ENCODE measurements at regions not wholly inside any gene's neighbourhood (a gene's known extent, or its start where the extent isn't known, plus 50 kb on each side); places are given as distances from the start of the nearest gene placed in this dataset.

DNA sequence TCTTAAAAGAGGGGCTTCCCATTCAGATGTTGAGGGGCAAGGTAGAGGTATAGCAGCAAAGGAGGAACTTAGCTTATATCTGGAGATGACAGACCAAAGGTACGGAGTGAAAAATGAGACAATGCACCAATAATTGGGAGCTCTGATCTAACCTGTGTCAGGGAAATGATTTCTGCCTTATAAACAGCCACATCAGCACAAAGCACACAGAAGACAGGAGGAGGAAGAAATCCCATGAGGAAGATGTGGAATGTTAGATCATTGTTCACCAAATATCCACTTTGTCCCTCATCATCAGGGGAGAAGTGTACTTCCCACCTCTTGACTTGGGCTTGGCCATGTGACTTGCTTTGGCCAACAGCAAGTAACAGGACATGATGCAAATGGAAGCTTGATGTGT is 93.7 kb upstream of the WSCD2 start:
- no peak for DNase-seq (ENCODE audit: low read depth)

DNA sequence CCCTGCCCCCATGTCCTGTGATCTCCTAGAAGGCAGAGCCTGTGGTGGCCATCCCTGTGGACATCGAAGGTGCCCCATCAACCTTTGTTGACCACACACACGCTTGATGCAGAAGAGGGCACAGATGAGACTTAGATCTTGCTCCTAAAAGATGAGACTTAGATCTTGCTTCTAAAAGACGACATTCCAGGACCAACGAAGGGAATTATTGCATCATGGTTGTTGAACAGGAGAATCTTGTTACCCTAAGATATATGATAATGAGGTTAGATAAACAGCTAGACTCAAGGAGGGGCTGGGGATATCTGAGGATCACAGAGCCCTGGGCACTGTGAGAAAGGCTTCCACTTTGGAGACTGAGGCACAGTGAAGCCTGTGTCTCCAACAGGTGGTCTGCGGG is 91.1 kb upstream of the WSCD2 start:
- DNase-seq (ENCODE audit: low read depth): no peak

DNA sequence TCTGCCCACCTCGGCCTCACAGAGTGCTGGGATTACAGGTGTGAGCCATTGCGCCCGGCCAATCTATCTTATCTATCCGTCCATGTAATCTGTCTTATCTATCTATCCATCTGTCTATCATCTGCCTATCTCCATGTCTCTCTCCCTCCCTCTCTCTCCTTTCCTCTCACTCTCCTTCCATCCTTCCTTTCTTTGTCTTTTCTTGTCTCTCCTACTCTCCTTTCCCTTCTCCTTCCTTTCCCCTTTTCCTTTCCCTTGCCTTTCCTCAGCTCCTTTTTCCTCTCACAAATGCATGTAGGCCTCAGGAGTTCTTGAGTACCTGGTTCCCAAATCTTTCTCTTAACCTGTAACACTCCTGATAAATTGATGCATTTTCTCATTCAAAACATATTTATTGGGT is 89.3 kb upstream of the WSCD2 start:
- DNase-seq (ENCODE audit: low read depth): no peak

DNA sequence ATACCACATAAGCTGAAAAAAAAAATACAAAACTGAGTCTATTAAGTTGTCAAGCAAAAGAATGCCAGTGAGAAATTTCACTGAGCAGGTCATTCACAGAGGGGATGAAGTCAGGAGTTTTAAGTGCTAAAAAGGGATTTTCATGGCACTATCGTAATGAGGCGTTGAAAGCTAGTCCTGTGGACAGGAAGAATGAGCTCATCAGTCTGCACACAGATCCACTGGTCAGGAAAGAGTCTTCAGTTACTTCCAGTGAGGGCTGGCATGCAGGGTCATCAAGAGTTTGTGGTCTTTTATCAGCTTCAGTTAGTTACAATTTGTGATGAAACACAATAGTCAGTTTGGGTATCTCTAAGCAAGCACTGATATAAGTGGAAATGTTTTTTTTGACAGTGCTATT is 88.1 kb upstream of the WSCD2 start:
- DNase-seq (ENCODE audit: low read depth): no peak

DNA sequence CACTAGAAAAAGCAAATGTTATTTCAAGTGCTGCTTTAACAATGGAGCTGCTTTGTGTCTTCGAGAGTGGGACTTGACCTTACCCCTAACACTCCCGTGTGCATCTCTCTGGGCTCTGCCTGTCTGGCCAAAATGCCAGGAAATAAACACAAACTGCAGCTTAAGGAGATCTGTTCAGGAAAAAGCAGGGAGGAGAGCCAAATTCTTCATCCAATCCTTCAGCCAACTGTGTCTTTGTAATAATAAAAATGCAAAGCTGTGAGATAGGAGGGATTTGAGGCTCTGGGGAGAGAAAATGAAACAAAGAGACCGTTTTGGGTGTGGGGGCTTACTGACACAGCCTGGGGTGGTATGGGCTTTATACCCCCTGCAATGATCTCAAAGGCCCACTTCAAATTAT is 85.8 kb upstream of the WSCD2 start:
- DNase-seq (ENCODE audit: low read depth): no peak

DNA sequence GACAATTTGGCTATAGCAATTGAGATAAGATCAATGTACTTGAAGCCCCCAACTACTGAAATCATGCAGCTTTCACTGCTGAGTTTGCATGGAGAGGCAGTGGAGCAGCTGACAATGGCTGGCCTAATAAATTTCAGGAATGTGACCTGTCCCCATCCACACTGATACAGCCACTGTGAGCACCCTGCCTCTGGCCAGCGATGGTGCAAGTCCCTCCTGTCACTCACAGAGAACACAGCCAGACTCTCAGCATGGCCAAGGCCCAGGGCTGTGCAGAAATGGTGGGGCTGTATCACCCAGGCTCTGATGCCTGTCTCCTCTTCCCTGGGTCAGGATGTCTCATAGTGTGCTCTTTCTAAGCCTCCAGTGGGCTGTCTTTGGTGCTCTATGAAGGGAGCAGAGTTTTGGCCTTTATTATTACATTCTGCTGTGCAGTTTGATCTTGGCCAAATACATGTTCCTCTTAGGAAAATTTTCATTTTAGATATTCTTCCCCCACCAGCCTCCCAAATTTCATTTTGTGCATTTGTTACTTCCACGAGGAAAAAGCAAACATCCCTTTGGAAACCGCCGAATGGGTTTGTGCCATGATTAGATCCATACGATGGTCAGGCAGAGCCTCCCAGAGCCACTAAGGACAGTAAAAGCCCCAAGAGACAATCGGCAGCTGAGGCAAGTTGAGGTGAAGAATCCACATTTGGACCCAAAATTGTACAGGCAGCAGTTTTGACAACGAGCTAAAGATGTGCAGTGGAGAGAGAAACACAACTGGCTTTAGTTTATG is 85.1 kb upstream of the WSCD2 start:
- no peak for DNase-seq (ENCODE audit: low read depth)

DNA sequence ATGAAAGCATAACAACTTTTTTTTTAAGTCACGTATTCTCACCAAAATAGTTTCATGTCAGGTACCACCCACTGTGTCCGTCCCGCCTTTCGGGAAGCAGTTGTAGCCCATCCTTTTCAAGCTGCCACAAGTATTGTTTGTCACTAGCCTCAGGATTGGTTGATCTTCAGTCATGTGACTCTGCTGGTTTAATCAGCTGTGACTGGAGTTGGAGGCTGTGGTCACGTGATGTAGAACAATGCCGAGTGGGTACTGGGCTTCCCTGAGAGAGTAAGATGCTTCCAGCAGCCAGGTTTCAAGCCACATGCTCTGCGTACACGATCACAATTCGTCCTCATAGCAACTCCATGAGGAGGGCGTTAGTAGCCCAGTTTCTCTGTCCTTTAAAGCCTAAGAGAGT is 83.0 kb upstream of the WSCD2 start:
- no peak for DNase-seq (ENCODE audit: low read depth)

DNA sequence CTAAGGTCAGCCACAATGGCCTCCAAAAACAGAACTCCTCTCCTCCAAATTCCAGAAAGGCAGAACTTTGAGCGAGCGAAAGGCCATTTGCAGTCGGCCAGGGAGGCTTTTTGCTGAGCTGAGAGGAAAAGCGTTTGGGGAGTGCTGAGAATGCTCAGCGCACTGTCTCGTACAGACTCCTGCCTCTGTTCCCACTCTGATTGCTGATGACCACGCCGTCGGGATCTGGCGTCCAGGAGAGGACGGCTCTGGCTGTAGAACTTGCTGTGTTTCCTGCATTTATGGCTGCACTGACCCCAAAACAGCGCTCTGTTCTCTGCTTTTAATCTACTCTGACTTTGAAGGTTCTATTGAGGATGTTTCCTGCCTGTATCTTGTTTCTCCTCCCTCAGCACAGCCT is 82.4 kb upstream of the WSCD2 start:
- no peak for DNase-seq (ENCODE audit: low read depth)

DNA sequence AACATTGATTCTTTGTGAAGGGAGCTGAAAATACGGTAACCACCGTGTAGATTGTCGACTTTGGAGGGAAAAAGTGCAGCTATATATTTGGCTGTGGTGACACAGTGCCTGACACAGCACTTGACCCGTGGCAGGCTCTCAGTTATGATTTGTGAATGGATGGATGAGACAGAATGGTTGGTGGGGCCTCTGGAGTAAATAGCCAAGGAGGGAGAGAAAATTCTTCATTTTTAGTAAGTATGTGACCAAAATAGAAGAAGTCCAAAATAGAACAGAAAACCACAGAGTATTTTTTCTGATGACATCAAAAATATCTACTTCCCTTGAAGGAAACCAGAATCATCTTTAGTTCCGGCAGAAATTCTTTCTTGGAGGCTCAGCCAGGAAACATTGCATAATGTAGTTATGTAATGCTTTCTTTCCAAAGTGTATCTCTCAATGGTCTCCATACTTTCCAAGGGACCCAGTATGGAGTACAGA is 82.0 kb upstream of the WSCD2 start:
- no peak for DNase-seq (ENCODE audit: low read depth)

DNA sequence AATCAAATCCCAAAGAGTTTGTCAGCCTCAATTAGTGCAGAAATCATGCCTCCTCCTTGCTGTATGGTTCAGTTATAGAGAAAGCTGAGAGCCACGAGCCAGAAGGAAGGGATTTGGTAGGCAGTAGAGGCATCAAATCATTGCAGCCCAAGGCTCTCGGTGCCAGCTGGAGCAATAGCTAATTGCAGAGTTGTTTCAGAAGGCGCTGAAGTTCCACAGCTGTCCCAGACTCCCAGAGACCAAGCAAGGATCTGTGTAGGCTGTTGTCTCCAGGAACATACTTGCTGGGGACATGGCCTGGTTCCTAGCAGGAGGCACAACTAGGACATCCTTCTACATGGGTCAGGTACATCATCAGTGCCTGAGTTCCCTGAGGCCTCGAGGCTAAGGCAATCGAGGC is 80.4 kb upstream of the WSCD2 start:
- no peak for DNase-seq (ENCODE audit: low read depth)

DNA sequence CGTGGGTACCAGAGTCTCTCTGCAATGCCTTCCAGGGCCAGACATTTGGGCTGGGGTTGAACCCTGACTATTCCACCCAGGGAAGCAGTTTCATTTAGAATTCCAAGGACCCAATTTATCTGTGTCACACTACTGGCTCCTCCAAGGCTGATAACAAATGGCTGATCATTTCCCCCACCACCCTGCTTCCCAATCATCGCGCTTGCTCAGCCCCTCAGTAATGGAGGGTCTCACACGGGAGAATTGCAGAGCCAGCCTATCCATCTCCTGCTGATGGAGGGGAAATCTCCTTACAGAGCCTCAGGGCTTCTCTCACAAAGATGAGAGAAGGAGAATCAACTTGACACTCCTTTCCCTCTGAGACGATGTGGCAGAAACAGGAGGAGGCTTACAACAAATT is 78.4 kb upstream of the WSCD2 start:
- no peak for DNase-seq (ENCODE audit: low read depth)

DNA sequence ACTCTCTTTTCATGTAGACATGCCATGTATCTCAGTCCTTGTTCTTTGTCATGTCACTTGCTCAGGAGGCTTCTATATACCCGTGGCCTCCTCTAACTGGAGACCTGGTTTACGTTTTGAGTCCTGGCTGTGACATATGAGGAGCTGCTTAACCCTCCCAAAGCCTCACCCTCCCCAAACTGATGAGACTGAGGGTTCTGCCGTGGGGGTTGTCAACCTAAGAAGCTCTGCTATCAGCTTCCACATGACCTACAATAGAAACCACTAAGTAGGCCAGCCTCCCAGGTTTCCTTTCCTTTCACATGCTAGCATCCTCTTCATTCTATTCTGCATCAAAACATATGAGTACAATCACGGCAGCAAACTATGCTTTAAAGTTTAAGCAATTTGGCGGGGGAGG is 76.8 kb upstream of the WSCD2 start:
- no peak for DNase-seq (ENCODE audit: low read depth)

DNA sequence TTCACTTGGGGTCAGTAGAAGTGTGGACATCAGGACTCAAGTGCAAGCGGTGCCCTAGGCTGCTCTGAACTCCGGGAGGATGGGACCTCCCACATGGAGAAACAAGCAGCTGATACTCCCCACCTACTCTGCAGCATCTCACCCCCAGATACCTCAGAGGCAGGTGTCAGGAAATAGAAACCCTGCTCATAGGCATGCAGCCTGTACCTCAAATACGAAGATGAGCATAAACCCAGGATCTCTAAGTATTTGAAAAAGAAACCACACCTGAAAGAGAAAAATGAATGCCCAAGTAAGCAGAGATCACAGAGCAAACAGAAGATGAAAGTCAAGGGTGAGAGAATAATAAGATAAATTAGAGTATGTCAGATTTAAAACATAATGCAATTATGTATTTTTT is 75.6 kb upstream of the WSCD2 start:
- no peak for DNase-seq (ENCODE audit: low read depth)

DNA sequence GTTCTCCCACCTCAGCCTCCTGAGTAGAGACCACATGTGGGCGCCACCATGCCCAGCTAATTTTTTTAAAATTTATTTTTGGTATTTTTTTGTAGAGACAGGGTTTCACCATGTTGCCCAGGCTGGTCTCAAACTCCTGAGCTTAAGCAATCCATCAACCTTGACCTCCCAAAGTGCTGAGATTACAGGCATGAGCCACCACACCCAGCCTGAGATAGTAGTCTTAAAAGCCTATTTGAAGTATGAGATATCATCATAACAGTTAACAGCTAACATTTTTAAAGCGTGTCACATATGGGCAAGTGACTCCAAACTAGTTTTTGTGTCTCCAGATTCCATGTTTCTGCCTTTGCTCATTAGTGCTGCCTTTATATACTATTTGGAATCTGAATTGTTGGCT is 74.6 kb upstream of the WSCD2 start:
- no peak for DNase-seq (ENCODE audit: low read depth)

DNA sequence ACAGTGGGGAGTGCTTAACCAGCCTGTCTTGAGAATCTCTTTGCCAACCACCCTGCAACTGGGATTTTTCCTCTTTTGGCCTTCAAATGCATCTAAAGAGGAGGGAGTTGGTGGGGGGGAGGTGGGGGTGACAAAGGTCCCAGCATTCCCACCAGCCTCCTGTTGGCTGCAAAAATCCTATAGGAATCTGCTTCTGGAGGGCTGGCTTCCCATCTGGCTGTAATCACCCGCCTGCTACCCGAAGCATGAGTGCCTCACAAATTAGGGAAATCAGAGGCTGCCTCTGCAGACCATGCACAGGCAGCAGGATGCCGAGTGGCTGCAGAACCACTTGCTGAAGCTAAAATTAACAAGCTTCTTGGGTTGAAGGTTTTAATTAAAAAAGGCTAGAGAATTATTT is 73.9 kb upstream of the WSCD2 start:
- no peak for DNase-seq (ENCODE audit: low read depth)

DNA sequence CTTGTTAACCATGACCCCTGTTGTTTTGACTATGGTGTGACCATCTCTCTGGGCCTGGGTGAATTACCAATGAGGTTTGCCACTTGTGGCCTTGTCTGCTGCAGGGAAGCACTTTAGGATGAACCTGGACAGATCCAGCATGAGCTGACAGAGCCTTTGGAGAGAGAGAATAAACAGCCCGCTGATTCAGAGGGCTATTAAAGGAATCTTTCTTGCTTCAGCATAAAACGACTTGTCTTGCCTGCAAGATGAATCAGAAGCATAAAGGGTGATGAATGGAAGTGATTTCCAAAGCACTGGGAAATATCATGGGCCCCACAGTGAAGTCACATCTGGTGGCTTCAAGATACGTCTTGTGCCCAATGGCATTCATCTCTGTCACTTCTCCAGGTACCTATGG is 69.0 kb upstream of the WSCD2 start:
- DNase-seq (ENCODE audit: low read depth): no peak

DNA sequence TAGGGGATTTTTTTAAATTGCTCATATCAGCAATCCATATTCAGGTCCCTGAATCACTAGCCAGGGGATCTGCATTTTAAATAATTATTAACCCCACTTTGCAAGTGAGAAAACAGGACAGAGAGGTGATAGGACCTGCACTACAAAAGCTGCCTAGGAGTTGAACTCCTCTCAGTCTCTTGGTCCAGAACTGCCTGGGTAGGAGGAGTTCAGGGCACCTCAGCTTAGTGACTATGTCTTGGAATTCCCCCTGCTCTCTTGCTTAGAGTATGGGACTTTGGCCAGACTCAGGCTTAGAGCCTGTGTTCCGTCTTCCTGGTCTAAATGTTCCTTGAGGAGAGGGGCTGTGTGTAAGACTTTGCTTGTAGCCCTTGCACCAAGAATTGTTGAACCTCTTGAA is 68.2 kb upstream of the WSCD2 start:
- DNase-seq (ENCODE audit: low read depth): no peak

DNA sequence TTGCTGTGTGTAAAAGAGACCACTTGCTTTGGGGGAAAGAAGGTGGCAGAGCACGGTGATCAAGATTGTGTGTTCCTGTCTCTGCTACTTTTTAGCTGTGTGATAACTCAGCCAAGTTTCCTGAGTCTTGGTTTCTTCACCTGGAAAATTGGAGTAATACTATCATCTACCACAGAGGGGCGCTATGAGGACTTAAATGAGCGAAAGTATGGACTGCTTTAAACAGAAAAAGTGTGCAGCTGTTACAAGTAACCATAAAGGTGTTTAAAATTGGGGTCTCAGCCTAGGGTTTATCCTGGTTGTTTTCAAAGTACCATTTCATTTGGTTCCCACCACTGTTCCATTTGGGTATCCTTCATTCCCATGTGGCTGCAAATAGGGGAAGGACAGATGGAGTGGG is 65.9 kb upstream of the WSCD2 start:
- DNase-seq (ENCODE audit: low read depth): peak; percentile 16

DNA sequence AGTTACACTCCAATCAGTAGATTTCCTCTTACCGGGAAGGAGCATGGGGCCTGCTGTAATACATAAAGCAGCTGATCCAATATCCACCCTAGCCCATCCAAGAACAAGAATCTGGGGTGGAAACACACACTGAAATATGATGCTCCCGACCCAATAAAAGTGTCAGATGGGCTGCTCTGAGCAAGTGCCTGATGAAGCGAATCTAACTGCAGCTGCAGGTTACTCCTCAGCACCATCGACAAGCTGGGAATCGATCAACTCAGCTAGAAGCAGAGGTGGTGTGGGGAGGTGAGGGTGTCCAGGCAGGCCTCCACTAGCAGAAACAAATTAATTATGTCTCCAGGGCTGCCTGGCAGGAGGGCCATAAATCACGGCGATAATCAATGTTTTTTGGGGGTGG is 64.0 kb upstream of the WSCD2 start:
- DNase-seq (ENCODE audit: low read depth): no peak

DNA sequence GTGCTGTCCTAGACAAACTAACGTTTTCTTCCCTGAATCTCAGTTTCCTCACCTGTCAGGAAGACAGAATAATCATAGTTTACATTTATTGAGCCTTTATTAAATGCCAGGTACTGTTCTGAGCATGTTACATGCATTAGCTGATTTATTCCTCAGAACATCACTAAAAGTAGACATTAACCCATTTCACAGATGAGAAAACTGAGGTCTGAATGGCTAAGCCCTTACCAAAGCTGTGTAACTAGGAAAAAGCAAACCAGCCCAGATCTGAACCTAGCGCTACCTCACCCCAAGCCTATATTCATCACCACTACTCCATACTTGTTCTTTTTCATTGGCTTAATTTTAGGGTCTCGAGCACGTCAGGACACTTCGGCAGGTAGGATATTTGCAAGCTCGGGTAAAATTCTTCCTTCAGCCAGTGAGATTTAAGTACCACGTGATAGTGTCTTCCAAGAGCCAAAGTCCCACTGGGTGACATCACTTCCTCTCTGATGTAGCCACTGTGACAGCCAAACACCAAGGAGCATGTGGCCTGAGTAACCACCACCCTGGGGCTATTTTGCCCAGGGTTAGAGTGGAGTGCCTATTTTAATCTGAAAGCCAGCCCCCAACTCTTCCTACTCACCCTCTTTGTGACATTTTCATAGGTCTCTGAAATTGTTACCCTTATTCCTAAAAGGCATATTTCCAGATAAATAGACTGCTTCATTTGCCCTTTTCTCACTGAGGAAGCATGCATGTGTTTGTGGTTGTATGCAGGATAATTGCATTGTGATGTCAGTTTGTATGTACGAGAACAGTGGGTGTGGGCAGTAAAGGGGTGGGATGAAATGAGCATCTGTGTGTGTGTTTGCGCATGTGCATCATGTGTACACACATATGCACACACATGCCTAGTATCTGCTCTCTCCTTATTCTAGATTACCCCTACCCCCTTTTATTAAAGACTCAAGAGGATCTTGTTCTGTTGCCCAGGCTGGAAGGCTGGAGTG is 62.2 kb upstream of the WSCD2 start:
- DNase-seq (ENCODE audit: low read depth): peak; percentile 22

DNA sequence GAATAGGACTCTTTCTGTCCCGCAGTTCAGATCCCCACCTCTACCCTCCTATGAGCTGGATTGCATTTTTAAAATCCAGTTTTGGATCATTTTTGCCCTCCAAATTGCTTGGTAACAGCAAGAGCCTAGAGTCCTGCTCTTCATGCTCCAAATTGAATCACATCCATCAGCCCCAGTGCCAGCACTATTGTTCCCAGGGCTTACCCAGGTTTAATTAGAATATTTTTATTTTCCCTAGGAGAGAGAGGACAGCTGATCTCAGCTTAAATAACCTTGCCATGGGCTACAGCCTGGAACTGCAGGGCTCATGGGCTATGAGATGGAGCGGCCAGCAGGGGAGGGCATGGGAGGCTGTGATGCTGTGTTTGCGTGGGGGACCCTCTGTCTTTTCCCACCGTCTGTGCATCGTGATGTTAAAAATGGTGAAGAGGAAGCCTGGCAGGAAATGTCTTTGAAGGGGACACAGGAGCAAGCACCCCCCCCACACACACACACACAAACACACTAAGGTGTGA is 59.4 kb upstream of the WSCD2 start:
- no peak for DNase-seq (ENCODE audit: low read depth)

DNA sequence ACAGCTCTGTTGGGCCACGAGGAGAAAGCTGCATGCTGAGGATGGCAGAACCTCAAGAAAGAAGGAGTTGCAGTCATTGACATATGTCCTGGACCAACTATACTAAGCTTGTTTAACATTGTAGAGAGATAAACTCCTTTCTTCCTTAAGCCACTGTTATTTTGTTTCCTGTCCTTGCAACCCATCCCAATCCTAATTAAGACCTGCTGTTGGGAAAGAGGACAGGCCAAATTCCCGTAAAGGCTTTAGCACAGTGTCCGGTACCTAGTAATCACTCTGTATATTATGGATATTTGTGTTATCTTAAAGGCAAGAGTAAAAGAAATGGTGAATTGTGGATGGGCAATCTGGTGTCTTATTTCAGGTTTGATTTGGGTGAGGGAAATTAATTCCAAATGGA is 53.5 kb upstream of the WSCD2 start:
- no peak for DNase-seq (ENCODE audit: low read depth)

DNA sequence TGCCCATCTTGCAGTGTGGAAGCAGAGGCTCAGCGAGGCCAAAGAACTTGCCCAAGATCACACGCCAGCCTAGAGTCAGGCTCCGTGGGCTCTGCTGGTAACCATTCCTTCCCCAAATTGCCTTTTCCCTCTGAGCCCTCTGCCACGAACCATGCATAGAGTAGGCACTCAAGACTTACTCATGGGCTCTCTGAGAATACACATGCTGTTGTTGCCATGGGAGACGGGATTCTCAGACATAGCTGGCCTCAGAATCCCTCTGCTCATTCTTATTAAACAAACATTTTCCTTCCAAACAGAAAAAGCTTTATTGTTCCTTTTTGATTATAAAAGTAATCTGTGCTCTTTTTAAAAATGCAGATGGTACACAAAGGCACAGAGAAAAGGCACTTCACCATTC is 52.5 kb upstream of the WSCD2 start:
- peak; percentile 3 for DNase-seq (ENCODE audit: low read depth)

All from M059J (cell line).